Body of pancreas (tissue), 4 donors: ENCODE measurements at regions not wholly inside any gene's neighbourhood (a gene's known extent, or its start where the extent isn't known, plus 50 kb on each side); places are given as distances from the start of the nearest gene placed in this dataset.

Experiments
- POLR2A ChIP-seq, 3 donors: fragments of 450-650 bp; IDR thresholded peaks; one replicate each; pipeline ENCODE4 v1.6.1; 2016; ENCODE audit warnings: antibody characterized with exemption in 3 of 3, mild to moderate bottlenecking in 2 of 3
- TF ChIP-seq, protein P1 (sequence below), 7 experiments: fragments of 450-650 bp in 4 of 7; fragments of 200-600 bp in 3 of 7; sonication (generic) in 3 of 7; IDR thresholded peaks; one replicate each; pipeline ENCODE4 v1.5.1; 2016 to 2019; ENCODE audit warnings: antibody characterized with exemption in 7 of 7

DNA sequence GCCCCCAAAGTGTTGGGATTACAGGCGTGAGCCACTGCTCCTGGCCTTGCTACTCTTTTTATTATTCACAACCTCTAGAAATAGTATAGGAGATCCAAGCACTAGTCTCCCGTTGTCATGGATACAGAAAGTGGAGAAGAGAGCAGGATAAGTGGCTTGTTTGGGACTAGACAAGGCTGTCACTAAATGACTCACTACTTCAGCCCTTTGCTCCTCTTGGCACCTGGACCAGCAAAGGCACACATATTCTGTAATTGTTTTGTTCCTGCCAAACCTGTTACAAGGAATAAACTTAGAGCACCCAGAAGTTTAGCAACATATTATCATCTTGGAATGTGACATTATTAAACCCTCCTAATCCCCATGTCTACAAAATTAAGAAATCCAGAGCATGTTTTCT is 427.2 kb upstream of the THBS1 start:
- TF ChIP-seq POLR2A (IDR thresholded peaks at IDR 0.05), result no peak
- TF ChIP-seq, protein P1, sequence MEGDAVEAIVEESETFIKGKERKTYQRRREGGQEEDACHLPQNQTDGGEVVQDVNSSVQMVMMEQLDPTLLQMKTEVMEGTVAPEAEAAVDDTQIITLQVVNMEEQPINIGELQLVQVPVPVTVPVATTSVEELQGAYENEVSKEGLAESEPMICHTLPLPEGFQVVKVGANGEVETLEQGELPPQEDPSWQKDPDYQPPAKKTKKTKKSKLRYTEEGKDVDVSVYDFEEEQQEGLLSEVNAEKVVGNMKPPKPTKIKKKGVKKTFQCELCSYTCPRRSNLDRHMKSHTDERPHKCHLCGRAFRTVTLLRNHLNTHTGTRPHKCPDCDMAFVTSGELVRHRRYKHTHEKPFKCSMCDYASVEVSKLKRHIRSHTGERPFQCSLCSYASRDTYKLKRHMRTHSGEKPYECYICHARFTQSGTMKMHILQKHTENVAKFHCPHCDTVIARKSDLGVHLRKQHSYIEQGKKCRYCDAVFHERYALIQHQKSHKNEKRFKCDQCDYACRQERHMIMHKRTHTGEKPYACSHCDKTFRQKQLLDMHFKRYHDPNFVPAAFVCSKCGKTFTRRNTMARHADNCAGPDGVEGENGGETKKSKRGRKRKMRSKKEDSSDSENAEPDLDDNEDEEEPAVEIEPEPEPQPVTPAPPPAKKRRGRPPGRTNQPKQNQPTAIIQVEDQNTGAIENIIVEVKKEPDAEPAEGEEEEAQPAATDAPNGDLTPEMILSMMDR (IDR thresholded peaks at IDR 0.05), result peak in 1 of 7 experiments; percentile 13
